ENCODE measurements at regions not wholly inside any gene's neighbourhood (a gene's known extent, or its start where the extent isn't known, plus 50 kb on each side); places are given as distances from the start of the nearest gene placed in this dataset.
"Not testable (repeated sequence)": the region's sequence is repeated elsewhere in the genome, so short reads cannot be mapped to it uniquely, and the experiment has no call there.

GRCh38 chr13:81377921-81378320, 1037.0 kb upstream of the SPRY2 start:
- Mint-ChIP-seq H3K4me3 (no peak overlapping the region), H3K27ac (no peak overlapping the region), H3K27me3 (no peaks in the 10 kb centered on the region), H3K36me3 (ENCODE audit: low read depth) (no peaks in the 10 kb centered on the region), H3K4me1 (no peaks in the 10 kb centered on the region), H3K9me3 (peaks cover 6% of the 10 kb centered on the region)
- TF ChIP-seq CTCF (IDR thresholded peaks at IDR 0.05), result no peak
- ChIA-PET POLR2A (no interaction called here), CTCF (no interaction called here)
- ATAC-seq (ENCODE audit: low read depth), result no peak
- intact Hi-C loops (cut with micrococcal nuclease), result no loop called here
- DNase-seq, result no peak

GRCh38 chr13:81375709-81376108, 1034.8 kb upstream of the SPRY2 start:
- TF ChIP-seq CTCF (IDR thresholded peaks at IDR 0.05), result no peak
- CTCF ChIA-PET, result no interaction called here
- H3K9me3 Mint-ChIP-seq, result peaks cover 6% of the 10 kb centered on the region
- DNase-seq (no peak), ATAC-seq (ENCODE audit: low read depth) (no peak)
- H3K27me3 Mint-ChIP-seq, result no peaks in the 10 kb centered on the region
- H3K4me3 Mint-ChIP-seq, result no peak overlapping the region
- no peak overlapping the region for H3K27ac Mint-ChIP-seq
- POLR2A ChIA-PET, result no interaction called here
- H3K36me3 Mint-ChIP-seq (ENCODE audit: low read depth), result no peaks in the 10 kb centered on the region
- H3K4me1 Mint-ChIP-seq, result no peaks in the 10 kb centered on the region
- intact Hi-C loops (cut with micrococcal nuclease), result no loop called here

GRCh38 chr13:81362711-81363110, 1021.8 kb upstream of the SPRY2 start:
- H3K27ac Mint-ChIP-seq; H3K4me1 Mint-ChIP-seq; POLR2A ChIA-PET; H3K4me3 Mint-ChIP-seq; intact Hi-C loops (cut with micrococcal nuclease); DNase-seq; ATAC-seq (ENCODE audit: low read depth); CTCF ChIA-PET; H3K27me3 Mint-ChIP-seq; H3K36me3 Mint-ChIP-seq (ENCODE audit: low read depth): not testable (repeated sequence)
- H3K9me3 Mint-ChIP-seq, result peaks cover 12% of the 10 kb centered on the region

GRCh38 chr13:81350056-81350455, 1009.1 kb upstream of the SPRY2 start:
- H3K9me3 Mint-ChIP-seq, result peaks cover 3% of the 10 kb centered on the region
- H3K27me3 Mint-ChIP-seq, result no peaks in the 10 kb centered on the region
- H3K4me3 Mint-ChIP-seq, result no peak overlapping the region
- CTCF ChIA-PET, result no interaction called here
- intact Hi-C loops (cut with micrococcal nuclease), result no loop called here
- DNase-seq, result no peak
- H3K36me3 Mint-ChIP-seq (ENCODE audit: low read depth), result no peaks in the 10 kb centered on the region
- no peaks in the 10 kb centered on the region for H3K4me1 Mint-ChIP-seq
- H3K27ac Mint-ChIP-seq, result no peak overlapping the region
- no peak for TF ChIP-seq CTCF (IDR thresholded peaks at IDR 0.05)
- POLR2A ChIA-PET, result no interaction called here
- ATAC-seq (ENCODE audit: low read depth), result no peak

- H3K4me3 Mint-ChIP-seq; intact Hi-C loops (cut with micrococcal nuclease); CTCF ChIA-PET; DNase-seq; ATAC-seq (ENCODE audit: low read depth); POLR2A ChIA-PET; H3K27me3 Mint-ChIP-seq; H3K27ac Mint-ChIP-seq; H3K4me1 Mint-ChIP-seq; H3K36me3 Mint-ChIP-seq (ENCODE audit: low read depth): not testable (repeated sequence)
- H3K9me3 Mint-ChIP-seq, result peaks cover 17% of the 10 kb centered on the region
These were observed 999.5 kb upstream of the SPRY2 start for GRCh38 chr13:81340118-81341069.

- DNase-seq; intact Hi-C loops (cut with micrococcal nuclease); POLR2A ChIA-PET; H3K36me3 Mint-ChIP-seq (ENCODE audit: low read depth); CTCF ChIA-PET; H3K27ac Mint-ChIP-seq; H3K27me3 Mint-ChIP-seq; ATAC-seq (ENCODE audit: low read depth); H3K4me3 Mint-ChIP-seq; H3K4me1 Mint-ChIP-seq: not testable (repeated sequence)
- H3K9me3 Mint-ChIP-seq, result peaks cover 15% of the 10 kb centered on the region
These were observed 998.7 kb upstream of the SPRY2 start for GRCh38 chr13:81339666-81340065.
